ENCODE measurements at regions not wholly inside any gene's neighbourhood (a gene's known extent, or its start where the extent isn't known, plus 50 kb on each side); places are given as distances from the start of the nearest gene placed in this dataset.

- TF ChIP-seq CTCF (IDR thresholded peaks at IDR 0.05) (no peak), ZFX (IDR thresholded peaks at IDR 0.05; ENCODE audit: borderline replicate concordance) (no peak)
These were observed 879.9 kb upstream of the CDH2 start for GRCh38 chr18:29056800-29057199.
